Hepatocyte (in vitro differentiated cells): ENCODE measurements at regions not wholly inside any gene's neighbourhood (a gene's known extent, or its start where the extent isn't known, plus 50 kb on each side); places are given as distances from the start of the nearest gene placed in this dataset.

Experiments
- DNase-seq: peaks from one replicate; pipeline ENCODE4 v3.0.0-alpha.2; 2016; ENCODE audit warnings: low spot score
- H2AFZ ChIP-seq: fragments of 200-600 bp; sonication (generic); 2 replicates; pipeline ENCODE4 v1.6.0; 2016; ENCODE audit warnings: antibody characterized with exemption, mild to moderate bottlenecking
- H3K27ac ChIP-seq: fragments of 200-600 bp; sonication (generic); 2 replicates; pipeline ENCODE4 v1.5.1; 2016; ENCODE audit warnings: mild to moderate bottlenecking
- H3K27me3 ChIP-seq: fragments of 200-600 bp; sonication (generic); 2 replicates; pipeline ENCODE4 v1.6.1; 2016
- H3K36me3 ChIP-seq: fragments of 200-600 bp; sonication (generic); replicated peaks from 2 replicates; pipeline ENCODE4 v1.5.1; 2016; ENCODE audit warnings: low read depth; ENCODE audit not compliant: insufficient read depth
- H3K4me1 ChIP-seq: fragments of 200-600 bp; sonication (generic); 2 replicates; pipeline ENCODE4 v1.5.1; 2016; ENCODE audit warnings: mild to moderate bottlenecking, moderate library complexity; ENCODE audit not compliant: insufficient read depth
- H3K4me2 ChIP-seq: fragments of 200-600 bp; sonication (generic); 2 replicates; pipeline ENCODE4 v1.6.0; 2016
- H3K4me3 ChIP-seq: fragments of 200-600 bp; sonication (generic); 2 replicates; pipeline ENCODE4 v1.5.1; 2016; ENCODE audit warnings: mild to moderate bottlenecking
- H3K79me2 ChIP-seq: fragments of 200-600 bp; sonication (generic); 2 replicates; pipeline ENCODE4 v1.6.0; 2017; ENCODE audit warnings: mild to moderate bottlenecking
- H3K9me2 ChIP-seq: fragments of 200-600 bp; sonication (generic); replicated peaks from 2 replicates; pipeline ENCODE4 v1.6.0; 2017; ENCODE audit warnings: mild to moderate bottlenecking; ENCODE audit not compliant: insufficient read depth
- H3K9me3 ChIP-seq: fragments of 200-600 bp; sonication (generic); 2 replicates; pipeline ENCODE4 v1.5.1; 2016; ENCODE audit warnings: low read depth, mild to moderate bottlenecking
- H4K20me1 ChIP-seq: fragments of 200-600 bp; sonication (generic); 2 replicates; pipeline ENCODE4 v1.6.0; 2016; ENCODE audit warnings: mild to moderate bottlenecking; ENCODE audit not compliant: insufficient read depth, poor library complexity, severe bottlenecking
- EZH2 ChIP-seq: fragments of 200-600 bp; sonication (generic); IDR thresholded peaks from 2 replicates; pipeline ENCODE4 v1.6.1; 2016; ENCODE audit warnings: antibody characterized with exemption, mild to moderate bottlenecking, borderline replicate concordance
- EZH2phosphoT487 ChIP-seq: fragments of 200-600 bp; sonication (generic); IDR thresholded peaks from one replicate; pipeline ENCODE4 v1.6.1; 2018; ENCODE audit warnings: antibody characterized with exemption, mild to moderate bottlenecking, low read depth, moderate library complexity; ENCODE audit not compliant: unreplicated experiment, severe bottlenecking
- WGBS: methylation state at CpG from one replicate; pipeline ENCODE4 v1.1.6; 2016; ENCODE audit warnings: low lambda C conversion rate; ENCODE audit errors: missing lambda C conversion rate; 5-methylcytosine and 5-hydroxymethylcytosine counted together
- TF ChIP-seq, protein P1 (sequence below): fragments of 200-600 bp; sonication (generic); IDR thresholded peaks from 2 replicates; pipeline ENCODE4 v1.5.1; 2016; ENCODE audit warnings: antibody characterized with exemption, mild to moderate bottlenecking; ENCODE audit not compliant: poor library complexity

GRCh38 chr3:187963677-187964385 lies 190.1 kb upstream of the LPP start:
- no peaks in the 10 kb centered on the region for H3K9me3 ChIP-seq
- WGBS: 89% methylated on average over 3 of the region's 3 CpGs
- TF ChIP-seq, protein P1, sequence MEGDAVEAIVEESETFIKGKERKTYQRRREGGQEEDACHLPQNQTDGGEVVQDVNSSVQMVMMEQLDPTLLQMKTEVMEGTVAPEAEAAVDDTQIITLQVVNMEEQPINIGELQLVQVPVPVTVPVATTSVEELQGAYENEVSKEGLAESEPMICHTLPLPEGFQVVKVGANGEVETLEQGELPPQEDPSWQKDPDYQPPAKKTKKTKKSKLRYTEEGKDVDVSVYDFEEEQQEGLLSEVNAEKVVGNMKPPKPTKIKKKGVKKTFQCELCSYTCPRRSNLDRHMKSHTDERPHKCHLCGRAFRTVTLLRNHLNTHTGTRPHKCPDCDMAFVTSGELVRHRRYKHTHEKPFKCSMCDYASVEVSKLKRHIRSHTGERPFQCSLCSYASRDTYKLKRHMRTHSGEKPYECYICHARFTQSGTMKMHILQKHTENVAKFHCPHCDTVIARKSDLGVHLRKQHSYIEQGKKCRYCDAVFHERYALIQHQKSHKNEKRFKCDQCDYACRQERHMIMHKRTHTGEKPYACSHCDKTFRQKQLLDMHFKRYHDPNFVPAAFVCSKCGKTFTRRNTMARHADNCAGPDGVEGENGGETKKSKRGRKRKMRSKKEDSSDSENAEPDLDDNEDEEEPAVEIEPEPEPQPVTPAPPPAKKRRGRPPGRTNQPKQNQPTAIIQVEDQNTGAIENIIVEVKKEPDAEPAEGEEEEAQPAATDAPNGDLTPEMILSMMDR: no peak
- no peak for TF ChIP-seq EZH2
- TF ChIP-seq EZH2phosphoT487: no peak
- no peak overlapping the region for H2AFZ ChIP-seq
- no peak overlapping the region for H3K4me2 ChIP-seq
- H3K9me2 ChIP-seq: no peaks in the 10 kb centered on the region
- no peaks in the 10 kb centered on the region for H3K79me2 ChIP-seq
- peaks cover 7% of the 10 kb centered on the region for H3K4me1 ChIP-seq
- no peak overlapping the region for H3K4me3 ChIP-seq
- no peak for DNase-seq
- H4K20me1 ChIP-seq: no peaks in the 10 kb centered on the region
- no peaks in the 10 kb centered on the region for H3K27me3 ChIP-seq
- H3K36me3 ChIP-seq: no peaks in the 10 kb centered on the region
- no peak overlapping the region for H3K27ac ChIP-seq

DNA sequence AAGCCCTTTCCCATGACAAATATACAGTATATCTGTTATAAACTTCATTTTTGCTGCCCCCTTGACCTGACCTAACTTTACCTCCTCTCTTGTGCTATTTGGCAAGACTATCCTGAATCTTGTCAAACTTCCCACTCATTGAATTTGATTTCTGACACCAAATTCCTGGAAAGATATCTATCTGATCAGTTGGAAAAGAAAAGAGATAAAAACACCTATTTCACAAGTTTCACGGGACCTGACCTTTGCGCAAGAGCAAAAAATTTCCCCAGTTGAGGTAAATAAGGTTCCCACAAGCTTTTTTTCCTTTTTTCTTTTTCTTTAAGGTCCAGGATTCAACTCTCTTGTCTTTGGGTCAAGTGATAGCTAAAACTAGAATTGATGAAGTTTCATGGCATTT lies 189.2 kb upstream of the LPP start:
- no peak overlapping the region for H3K4me3 ChIP-seq
- peaks cover 7% of the 10 kb centered on the region for H3K4me1 ChIP-seq
- 90% methylated on average over 2 of the region's 2 CpGs for WGBS
- no peak overlapping the region for H3K27ac ChIP-seq
- no peaks in the 10 kb centered on the region for H3K36me3 ChIP-seq
- no peaks in the 10 kb centered on the region for H3K27me3 ChIP-seq
- TF ChIP-seq EZH2 (no peak), EZH2phosphoT487 (no peak)
- TF ChIP-seq, protein P1: no peak
- H3K9me3 ChIP-seq: no peaks in the 10 kb centered on the region
- H3K4me2 ChIP-seq: no peak overlapping the region
- no peaks in the 10 kb centered on the region for H4K20me1 ChIP-seq
- no peaks in the 10 kb centered on the region for H3K9me2 ChIP-seq
- H2AFZ ChIP-seq: no peak overlapping the region
- H3K79me2 ChIP-seq: no peaks in the 10 kb centered on the region
- DNase-seq: no peak

DNA sequence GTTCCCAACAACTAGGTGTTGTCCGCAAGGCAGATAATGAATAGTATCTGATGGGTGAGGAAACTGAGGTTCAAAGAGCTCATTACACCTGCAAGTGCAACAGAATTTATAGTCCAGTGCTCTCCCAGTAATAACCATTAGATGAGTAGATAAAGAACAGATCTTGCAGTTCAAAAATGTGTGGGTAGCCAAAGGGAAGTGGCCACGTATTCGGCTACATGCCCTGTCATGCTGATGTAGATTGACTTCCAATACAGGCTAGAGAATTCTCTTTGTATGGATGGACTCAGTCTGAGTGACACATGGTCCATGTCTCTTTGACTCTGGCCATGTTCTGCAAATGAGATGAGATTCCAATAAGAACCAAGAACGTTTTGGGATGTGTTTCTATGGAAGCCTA lies 187.9 kb upstream of the LPP start:
- Histone ChIP-seq H3K79me2 (no peaks in the 10 kb centered on the region), H3K27ac (no peak overlapping the region), H3K9me2 (no peaks in the 10 kb centered on the region), H3K9me3 (no peaks in the 10 kb centered on the region), H3K36me3 (no peaks in the 10 kb centered on the region), H3K27me3 (no peaks in the 10 kb centered on the region), H2AFZ (no peak overlapping the region), H4K20me1 (no peaks in the 10 kb centered on the region), H3K4me1 (peaks cover 7% of the 10 kb centered on the region), H3K4me2 (no peak overlapping the region), H3K4me3 (no peak overlapping the region)
- TF ChIP-seq EZH2: no peak
- TF ChIP-seq, protein P1: no peak
- no peak for TF ChIP-seq EZH2phosphoT487
- no peak for DNase-seq
- WGBS: 85% methylated on average over 4 of the region's 4 CpGs
